Activated CD4-positive, CD25-positive, alpha-beta regulatory T cell treated with anti-CD3 and anti-CD28 coated beads, Interleukin-2, amount 50 U/mL, for 24 hours (primary cell): ENCODE measurements at regions not wholly inside any gene's neighbourhood (a gene's known extent, or its start where the extent isn't known, plus 50 kb on each side); places are given as distances from the start of the nearest gene placed in this dataset.

ENCODE experiments used
- ATAC-seq, 2 donors: fragments of 150-1000 bp; cut with Tn5 transposase; one replicate each; pipeline ENCODE4 v1.10.0; 2021; ENCODE audit warnings: mild to moderate bottlenecking in 1 of 2, moderate library complexity in 1 of 2

- ATAC-seq: no peak
Observed at GRCh38 chr12:77489331-77489970, 341.2 kb upstream of the NAV3 start.

GRCh38 chr12:77488041-77488620 lies 342.6 kb upstream of the NAV3 start:
- no peak for ATAC-seq

- ATAC-seq: no peak
Observed at GRCh38 chr12:77486872-77487271, 343.8 kb upstream of the NAV3 start.

GRCh38 chr12:77485961-77486854 lies 344.5 kb upstream of the NAV3 start:
- no peak for ATAC-seq

GRCh38 chr12:77481687-77482086 lies 349.0 kb upstream of the NAV3 start:
- ATAC-seq: no peak

GRCh38 chr12:77477907-77478533 lies 352.7 kb upstream of the NAV3 start:
- no peak for ATAC-seq

- ATAC-seq: no peak
Observed at GRCh38 chr12:77471801-77472200, 358.9 kb upstream of the NAV3 start.

- ATAC-seq: no peak
Observed at GRCh38 chr12:77469578-77470333, 360.9 kb upstream of the NAV3 start.

- no peak for ATAC-seq
Observed at GRCh38 chr12:77442633-77443032, 377.3 kb upstream of the E2F7 start.

- ATAC-seq: no peak
Observed at GRCh38 chr12:77439749-77440148, 374.4 kb upstream of the E2F7 start.

- ATAC-seq: no peak
Observed at GRCh38 chr12:77438644-77439043, 373.3 kb upstream of the E2F7 start.

- no peak for ATAC-seq
Observed at GRCh38 chr12:77437206-77437605, 371.8 kb upstream of the E2F7 start.

- no peak for ATAC-seq
Observed at GRCh38 chr12:77435446-77436091, 370.2 kb upstream of the E2F7 start.

GRCh38 chr12:77433799-77434198 lies 368.4 kb upstream of the E2F7 start:
- no peak for ATAC-seq

GRCh38 chr12:77429426-77429825 lies 364.1 kb upstream of the E2F7 start:
- ATAC-seq: no peak

- ATAC-seq: no peak
Observed at GRCh38 chr12:77421152-77421551, 355.8 kb upstream of the E2F7 start.

- ATAC-seq: no peak
Observed at GRCh38 chr12:77409551-77409950, 344.2 kb upstream of the E2F7 start.

GRCh38 chr12:77407931-77408330 lies 342.6 kb upstream of the E2F7 start:
- no peak for ATAC-seq

- no peak for ATAC-seq
Observed at GRCh38 chr12:77406219-77406905, 341.0 kb upstream of the E2F7 start.

- no peak for ATAC-seq
Observed at GRCh38 chr12:77402716-77403115, 337.3 kb upstream of the E2F7 start.

GRCh38 chr12:77401770-77402081 lies 336.4 kb upstream of the E2F7 start:
- ATAC-seq: no peak
